ENCODE measurements at regions not wholly inside any gene's neighbourhood (a gene's known extent, or its start where the extent isn't known, plus 50 kb on each side); places are given as distances from the start of the nearest gene placed in this dataset.

DNA sequence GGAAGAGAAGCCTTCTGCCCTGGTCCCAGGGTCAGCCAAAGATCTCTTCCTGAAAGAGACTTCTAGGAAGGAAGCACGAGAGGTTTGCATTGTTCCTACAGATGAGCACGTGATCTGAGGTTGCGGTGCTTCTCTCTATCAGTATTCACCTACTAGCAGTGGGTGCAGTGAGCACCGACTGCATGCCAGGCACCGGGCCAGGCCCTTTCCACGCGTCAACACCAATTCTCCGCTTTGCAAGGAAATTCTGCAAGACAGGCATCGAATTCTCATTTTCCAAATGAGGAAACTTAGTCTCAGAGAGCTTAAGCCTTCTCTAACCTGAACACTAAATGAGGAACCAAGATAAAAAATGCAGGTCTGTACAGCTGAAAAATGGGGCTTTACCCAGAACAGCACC is 151.5 kb upstream of the MYCN start:
- Histone ChIP-seq H3K27me3 (ENCODE audit: insufficient read depth, poor library complexity, severe bottlenecking) (no peaks in the 10 kb centered on the region), H3K4me3 (replicated peaks; ENCODE audit: insufficient read depth, low read length) (no peak overlapping the region), H3K27ac (replicated peaks) (no peak overlapping the region)
- no peak for TF ChIP-seq POLR2AphosphoS5 (IDR thresholded peaks at IDR 0.05; ENCODE audit: low read depth)
- no peak for TF ChIP-seq GABPA (IDR thresholded peaks at IDR 0.05; ENCODE audit: low read depth)
- TF ChIP-seq, protein P1, sequence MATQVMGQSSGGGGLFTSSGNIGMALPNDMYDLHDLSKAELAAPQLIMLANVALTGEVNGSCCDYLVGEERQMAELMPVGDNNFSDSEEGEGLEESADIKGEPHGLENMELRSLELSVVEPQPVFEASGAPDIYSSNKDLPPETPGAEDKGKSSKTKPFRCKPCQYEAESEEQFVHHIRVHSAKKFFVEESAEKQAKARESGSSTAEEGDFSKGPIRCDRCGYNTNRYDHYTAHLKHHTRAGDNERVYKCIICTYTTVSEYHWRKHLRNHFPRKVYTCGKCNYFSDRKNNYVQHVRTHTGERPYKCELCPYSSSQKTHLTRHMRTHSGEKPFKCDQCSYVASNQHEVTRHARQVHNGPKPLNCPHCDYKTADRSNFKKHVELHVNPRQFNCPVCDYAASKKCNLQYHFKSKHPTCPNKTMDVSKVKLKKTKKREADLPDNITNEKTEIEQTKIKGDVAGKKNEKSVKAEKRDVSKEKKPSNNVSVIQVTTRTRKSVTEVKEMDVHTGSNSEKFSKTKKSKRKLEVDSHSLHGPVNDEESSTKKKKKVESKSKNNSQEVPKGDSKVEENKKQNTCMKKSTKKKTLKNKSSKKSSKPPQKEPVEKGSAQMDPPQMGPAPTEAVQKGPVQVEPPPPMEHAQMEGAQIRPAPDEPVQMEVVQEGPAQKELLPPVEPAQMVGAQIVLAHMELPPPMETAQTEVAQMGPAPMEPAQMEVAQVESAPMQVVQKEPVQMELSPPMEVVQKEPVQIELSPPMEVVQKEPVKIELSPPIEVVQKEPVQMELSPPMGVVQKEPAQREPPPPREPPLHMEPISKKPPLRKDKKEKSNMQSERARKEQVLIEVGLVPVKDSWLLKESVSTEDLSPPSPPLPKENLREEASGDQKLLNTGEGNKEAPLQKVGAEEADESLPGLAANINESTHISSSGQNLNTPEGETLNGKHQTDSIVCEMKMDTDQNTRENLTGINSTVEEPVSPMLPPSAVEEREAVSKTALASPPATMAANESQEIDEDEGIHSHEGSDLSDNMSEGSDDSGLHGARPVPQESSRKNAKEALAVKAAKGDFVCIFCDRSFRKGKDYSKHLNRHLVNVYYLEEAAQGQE (IDR thresholded peaks at IDR 0.05; ENCODE audit: insufficient replicate concordance, low read depth): no peak
- no peak for TF ChIP-seq SPI1 (IDR thresholded peaks at IDR 0.05; ENCODE audit: borderline replicate concordance, low read depth)
- no peak for TF ChIP-seq CTCF (IDR thresholded peaks at IDR 0.05; ENCODE audit: insufficient read depth, low read length)
- DNase-seq (ENCODE audit: low read depth in 1 of 2, low spot score in 1 of 2): no peak

- DNase-seq (ENCODE audit: low read depth in 1 of 2, low spot score in 1 of 2): no peak
- Histone ChIP-seq H3K4me3 (replicated peaks; ENCODE audit: insufficient read depth, low read length) (no peak overlapping the region), H3K27me3 (ENCODE audit: insufficient read depth, poor library complexity, severe bottlenecking) (no peaks in the 10 kb centered on the region), H3K27ac (replicated peaks) (no peak overlapping the region)
- no peak for TF ChIP-seq SPI1 (IDR thresholded peaks at IDR 0.05; ENCODE audit: borderline replicate concordance, low read depth)
Measured at GRCh38 chr2:15789381-15790062, 150.8 kb upstream of the MYCN start.

DNA sequence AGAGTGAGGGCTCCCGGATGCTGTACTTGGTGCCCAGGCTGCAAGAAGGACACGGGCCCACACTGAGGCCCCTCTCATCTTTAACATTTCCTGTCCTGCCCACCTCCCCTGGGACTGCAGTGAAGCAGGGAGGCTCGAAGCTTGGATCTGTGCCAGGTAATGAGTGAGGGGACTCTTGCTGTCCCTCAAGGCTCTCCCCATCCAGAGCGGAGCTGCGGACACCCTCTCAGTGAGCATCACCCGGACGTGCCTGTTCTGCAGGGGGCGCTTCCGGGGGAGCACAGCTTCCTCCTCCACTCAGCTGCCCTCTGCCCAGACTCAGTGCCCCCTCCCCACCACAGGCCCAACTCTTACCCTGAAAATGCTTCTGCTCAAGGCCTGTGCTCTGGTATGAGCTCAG is 150.0 kb upstream of the MYCN start:
- no peak for TF ChIP-seq CTCF (IDR thresholded peaks at IDR 0.05; ENCODE audit: insufficient read depth, low read length)
- TF ChIP-seq GABPA (IDR thresholded peaks at IDR 0.05; ENCODE audit: low read depth): no peak
- no peak for TF ChIP-seq SPI1 (IDR thresholded peaks at IDR 0.05; ENCODE audit: borderline replicate concordance, low read depth)
- TF ChIP-seq, protein P1 (IDR thresholded peaks at IDR 0.05; ENCODE audit: insufficient replicate concordance, low read depth): no peak
- TF ChIP-seq POLR2AphosphoS5 (IDR thresholded peaks at IDR 0.05; ENCODE audit: low read depth): no peak

GRCh38 chr2:15790838-15791237 is 149.5 kb upstream of the MYCN start:
- no peak overlapping the region for H3K4me3 ChIP-seq (replicated peaks; ENCODE audit: insufficient read depth, low read length)
- H3K27me3 ChIP-seq (ENCODE audit: insufficient read depth, poor library complexity, severe bottlenecking): no peaks in the 10 kb centered on the region
- no peak for DNase-seq (ENCODE audit: low read depth in 1 of 2, low spot score in 1 of 2)
- H3K27ac ChIP-seq (replicated peaks): no peak overlapping the region
- TF ChIP-seq GABPA (IDR thresholded peaks at IDR 0.05; ENCODE audit: low read depth) (no peak), POLR2AphosphoS5 (IDR thresholded peaks at IDR 0.05; ENCODE audit: low read depth) (no peak), CTCF (IDR thresholded peaks at IDR 0.05; ENCODE audit: insufficient read depth, low read length) (no peak), SPI1 (IDR thresholded peaks at IDR 0.05; ENCODE audit: borderline replicate concordance, low read depth) (no peak)
- TF ChIP-seq, protein P1 (IDR thresholded peaks at IDR 0.05; ENCODE audit: insufficient replicate concordance, low read depth): no peak

More for the DNA sequence above, 150.0 kb upstream of the MYCN start:
- no peaks in the 10 kb centered on the region for H3K27me3 ChIP-seq (ENCODE audit: insufficient read depth, poor library complexity, severe bottlenecking)
- H3K4me3 ChIP-seq (replicated peaks; ENCODE audit: insufficient read depth, low read length): no peak overlapping the region
- DNase-seq (ENCODE audit: low read depth in 1 of 2, low spot score in 1 of 2): no peak
- no peak overlapping the region for H3K27ac ChIP-seq (replicated peaks)

Measured in HL-60 (cell line).